GM15510 (cell line): ENCODE measurements at regions not wholly inside any gene's neighbourhood (a gene's known extent, or its start where the extent isn't known, plus 50 kb on each side); places are given as distances from the start of the nearest gene placed in this dataset.

Experiments used
- POLR2A ChIP-seq: IDR thresholded peaks from 3 replicates; pipeline ENCODE4 v1.6.1; 2011; ENCODE audit warnings: borderline replicate concordance; ENCODE audit not compliant: insufficient read length; ENCODE audit errors: extremely low read depth

DNA sequence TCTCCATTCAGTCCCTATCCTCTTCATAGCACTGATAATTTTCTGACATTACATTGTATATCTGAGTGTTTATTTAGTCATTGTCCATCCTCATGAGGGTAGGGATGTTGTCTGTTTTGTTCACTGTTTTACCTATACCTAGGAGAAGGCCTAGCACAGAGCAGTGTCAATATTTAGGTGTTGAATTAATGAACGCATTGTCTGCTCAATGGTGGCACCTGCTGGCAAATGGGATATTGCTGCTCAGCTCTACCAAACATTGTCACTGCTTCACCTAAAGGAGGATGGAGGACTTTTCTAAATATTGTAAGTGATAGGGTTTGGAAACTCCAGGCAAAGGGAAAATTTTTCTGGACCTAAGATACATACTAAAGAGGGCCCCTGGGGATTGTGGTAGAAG, 243.9 kb downstream of the RRAGC start:
- no peak for TF ChIP-seq POLR2A

DNA sequence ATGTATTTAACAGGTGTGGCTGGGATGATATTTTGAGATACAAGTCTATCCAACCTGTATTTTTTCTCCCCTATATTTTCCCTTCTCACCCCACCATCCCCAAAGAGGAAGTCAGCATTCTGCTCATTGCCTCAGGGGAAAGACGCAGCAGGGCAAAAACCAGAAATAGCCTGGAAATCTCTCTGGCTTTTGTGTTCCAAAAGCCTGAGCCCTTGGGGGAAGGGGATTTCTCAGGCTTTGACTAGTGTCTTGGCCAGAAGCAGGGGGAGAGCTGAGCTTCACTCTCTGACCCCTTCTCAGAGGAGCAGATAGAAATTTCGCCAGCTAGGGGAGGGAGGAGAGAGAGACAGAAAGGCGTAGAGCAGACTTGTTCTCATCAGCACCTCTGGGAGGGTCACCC, 244.7 kb downstream of the RRAGC start:
- no peak for TF ChIP-seq POLR2A

DNA sequence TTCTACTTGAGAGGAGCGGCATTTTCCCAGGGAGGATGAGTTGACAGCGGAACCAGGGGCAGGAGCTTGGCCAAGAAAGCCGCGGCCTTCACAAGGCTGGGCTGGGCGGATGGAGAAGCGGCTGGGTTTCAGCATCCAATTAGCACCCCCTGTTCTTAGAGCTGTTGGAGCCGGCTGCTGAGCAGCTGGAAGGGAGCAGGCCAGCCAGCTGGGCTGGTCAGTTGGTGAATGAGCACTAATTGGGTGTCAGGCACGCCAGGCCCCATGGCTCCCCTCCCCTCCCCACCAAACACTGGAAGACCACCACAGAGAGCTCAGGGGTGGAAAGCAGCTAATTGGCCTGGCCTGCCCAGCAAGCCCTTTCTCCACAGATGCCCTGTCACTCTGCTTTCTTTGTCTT, 245.6 kb downstream of the RRAGC start:
- TF ChIP-seq POLR2A, result no peak

- TF ChIP-seq POLR2A, result no peak
Measured at GRCh38 chr1:38612951-38613350, 246.6 kb downstream of the RRAGC start.

DNA sequence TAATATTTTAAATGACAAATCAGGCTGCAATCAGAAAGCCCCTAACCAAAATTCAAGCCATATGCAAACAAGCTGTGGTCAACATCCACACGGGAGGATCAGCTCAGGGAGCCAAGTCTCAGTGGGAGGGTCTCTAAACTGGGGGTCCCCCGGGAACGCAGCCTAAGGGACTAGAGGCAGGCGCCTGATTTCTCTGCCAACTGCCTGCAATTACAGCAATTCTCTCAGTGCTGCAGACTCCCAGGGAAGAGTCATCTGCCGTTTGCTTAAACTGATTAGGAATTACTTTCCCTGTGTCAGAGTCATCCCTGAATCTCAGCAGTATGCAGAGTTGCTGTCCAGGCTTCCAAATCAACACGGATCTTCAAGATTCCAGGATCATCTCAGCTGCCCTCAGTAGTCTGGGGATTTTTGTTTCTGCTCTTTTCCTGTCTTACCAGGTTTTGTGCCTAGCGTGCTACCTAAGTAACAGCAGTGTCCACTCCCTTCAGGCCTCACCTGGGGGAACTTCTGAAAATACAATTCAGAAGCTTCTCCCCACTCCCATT, 247.8 kb downstream of the RRAGC start:
- TF ChIP-seq POLR2A, result no peak

DNA sequence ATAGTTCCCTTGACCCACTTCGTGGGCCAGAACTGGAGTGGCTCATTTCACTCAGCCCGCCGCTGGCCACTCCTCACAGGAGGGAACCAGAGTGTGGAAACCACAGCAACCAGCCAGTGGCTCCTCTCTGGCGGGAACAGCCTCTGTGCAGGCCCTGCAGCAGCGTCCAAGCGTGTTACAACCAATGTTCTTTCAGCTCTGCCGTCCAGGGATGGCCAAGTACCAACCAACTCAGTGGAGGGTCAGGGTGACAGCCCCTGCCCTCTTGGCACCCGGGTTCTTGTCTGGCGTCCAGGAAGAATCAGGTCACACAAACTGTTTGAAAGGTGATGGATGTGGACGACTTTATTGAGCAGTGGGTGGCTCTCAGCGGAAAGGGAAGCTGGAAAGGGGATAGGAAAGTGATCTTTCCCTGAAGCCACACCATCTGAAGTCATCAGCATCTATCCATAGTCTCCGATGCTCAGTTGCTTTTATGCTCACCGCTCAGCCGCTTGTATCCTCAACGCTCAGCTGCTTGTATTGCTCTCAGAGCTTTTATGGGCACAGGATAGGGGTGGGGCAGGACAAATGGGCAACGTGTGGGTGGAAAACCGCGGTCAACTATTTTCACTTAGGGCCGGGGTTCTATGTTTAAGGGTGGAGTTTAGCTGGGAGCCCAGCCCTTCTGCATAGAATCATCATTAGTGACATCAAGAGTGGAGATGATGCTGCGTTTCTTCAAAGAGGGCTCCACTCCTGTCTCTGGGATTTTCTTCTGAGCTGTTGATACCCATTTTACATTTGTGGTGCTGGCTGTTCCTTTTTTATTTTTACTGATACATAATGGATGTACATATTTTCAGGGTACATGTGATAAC, 250.2 kb downstream of the RRAGC start:
- no peak for TF ChIP-seq POLR2A

- TF ChIP-seq POLR2A, result no peak
Measured at GRCh38 chr1:38608202-38608864, 251.2 kb downstream of the RRAGC start.

- TF ChIP-seq POLR2A, result no peak
Measured at GRCh38 chr1:38607526-38607925, 252.0 kb downstream of the RRAGC start.

DNA sequence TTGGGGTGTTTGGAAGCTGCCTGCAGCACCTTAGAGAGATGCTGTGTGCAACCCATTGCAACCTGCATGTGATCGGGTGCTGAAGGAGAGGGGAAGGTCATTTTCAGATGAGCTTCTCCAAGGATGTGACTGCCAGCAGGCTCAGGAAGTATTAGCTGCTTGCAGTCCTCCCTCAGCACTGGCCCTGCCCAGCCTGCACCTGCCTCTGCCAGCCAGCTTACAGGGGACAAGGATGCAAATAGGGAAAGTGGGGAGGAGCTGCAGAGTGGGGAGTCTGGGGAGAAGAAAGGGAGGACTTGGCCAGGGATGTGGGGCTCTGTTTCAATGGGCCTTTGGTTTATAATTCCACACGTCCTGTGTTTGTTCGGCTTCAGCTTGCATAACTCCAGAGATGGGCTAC, 254.5 kb downstream of the RRAGC start:
- TF ChIP-seq POLR2A, result no peak

- no peak for TF ChIP-seq POLR2A
Measured at GRCh38 chr1:38603907-38604306, 255.7 kb downstream of the RRAGC start.

DNA sequence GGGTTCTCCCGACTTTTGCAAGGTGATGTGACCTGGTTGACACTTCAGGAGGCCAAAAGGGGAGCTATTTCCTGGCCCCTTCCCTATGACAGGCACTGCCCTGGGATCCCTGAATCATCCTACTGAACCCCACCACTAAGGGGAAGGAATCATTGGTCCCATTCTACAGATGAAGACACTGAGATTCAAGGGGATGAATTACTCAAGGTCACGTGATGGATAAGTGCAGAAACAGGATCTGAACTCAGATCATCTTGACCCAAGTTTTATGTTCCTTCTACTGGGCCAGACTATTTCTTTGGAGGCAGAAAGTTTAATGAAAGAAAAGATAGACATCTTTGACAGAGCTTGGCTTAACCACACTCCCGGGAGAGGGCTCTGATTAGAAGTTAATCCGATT, 258.7 kb downstream of the RRAGC start:
- TF ChIP-seq POLR2A, result no peak

- TF ChIP-seq POLR2A, result no peak
Measured at GRCh38 chr1:38600286-38600685, 259.3 kb downstream of the RRAGC start.

DNA sequence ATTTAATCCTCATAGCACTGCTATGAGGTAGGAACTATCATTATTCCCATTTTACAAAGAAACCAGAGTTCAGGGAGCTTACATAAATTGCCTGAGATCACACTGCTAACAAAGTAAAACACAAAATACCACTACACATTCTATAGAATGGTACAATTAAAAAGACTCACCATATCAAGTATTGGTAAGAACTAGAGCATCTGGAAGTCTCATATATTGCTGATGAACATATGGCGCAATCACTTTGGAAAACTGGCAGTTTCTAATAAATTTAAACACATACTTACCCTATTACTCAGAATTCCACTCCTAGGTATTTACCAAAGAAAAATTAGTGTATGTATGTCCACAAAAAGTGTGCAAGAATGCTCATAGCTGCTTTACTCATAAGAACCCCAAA, 261.5 kb downstream of the RRAGC start:
- TF ChIP-seq POLR2A, result no peak

GRCh38 chr1:38589036-38589435, 270.5 kb downstream of the RRAGC start:
- no peak for TF ChIP-seq POLR2A

DNA sequence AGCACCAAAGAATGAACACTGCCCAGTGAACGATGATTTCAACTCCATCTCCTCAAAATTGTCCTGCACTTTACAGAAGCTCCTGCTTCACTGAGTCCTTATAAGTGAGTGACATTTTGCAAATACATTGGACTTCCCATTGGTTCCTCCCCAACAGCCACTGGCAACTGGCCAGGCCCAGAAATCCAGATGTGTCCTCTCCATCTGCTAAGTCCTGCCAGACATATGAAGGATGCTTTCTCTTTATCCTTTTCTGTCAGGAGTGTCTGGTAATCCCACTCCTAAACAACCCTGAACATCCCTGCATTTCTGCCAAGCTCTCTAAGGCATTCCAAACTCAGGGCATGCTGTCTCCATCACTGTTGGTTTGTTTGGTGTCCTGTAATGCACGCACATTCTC, 271.8 kb downstream of the RRAGC start:
- no peak for TF ChIP-seq POLR2A

DNA sequence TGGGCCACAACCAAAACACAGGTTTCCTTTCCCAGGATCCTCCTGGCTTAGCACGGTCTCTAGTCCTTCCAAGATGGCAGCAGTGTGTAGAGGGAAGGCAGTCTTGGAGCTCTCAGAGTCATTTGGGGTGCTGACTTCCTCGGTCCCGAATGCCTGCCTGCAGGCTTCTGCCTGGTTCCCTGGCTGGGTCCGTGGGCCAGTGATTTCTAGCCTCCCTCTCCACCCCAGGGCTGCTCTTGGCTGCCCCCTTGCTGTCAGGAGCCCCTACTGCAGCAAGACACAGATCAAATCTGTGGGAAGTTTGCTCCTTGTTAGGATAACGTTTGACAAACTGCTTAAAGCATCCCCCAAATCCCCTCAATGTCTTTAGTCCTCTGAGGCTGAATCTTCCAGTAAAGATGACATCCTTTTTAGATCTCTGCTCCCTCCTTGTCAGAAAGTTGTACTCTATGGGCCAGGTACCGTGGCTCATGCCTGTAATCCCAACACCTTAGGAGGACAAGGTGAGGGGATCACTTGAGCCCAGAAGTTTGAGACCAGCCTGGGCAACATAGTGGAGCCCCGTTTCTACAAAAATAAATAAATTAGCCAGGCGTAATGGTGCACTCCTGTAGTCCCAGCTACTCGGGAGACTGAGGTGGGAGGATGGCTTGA, 272.5 kb downstream of the RRAGC start:
- no peak for TF ChIP-seq POLR2A

GRCh38 chr1:38585971-38586370, 273.6 kb downstream of the RRAGC start:
- TF ChIP-seq POLR2A, result no peak
